ENCODE measurements at regions not wholly inside any gene's neighbourhood (a gene's known extent, or its start where the extent isn't known, plus 50 kb on each side); places are given as distances from the start of the nearest gene placed in this dataset.

DNA sequence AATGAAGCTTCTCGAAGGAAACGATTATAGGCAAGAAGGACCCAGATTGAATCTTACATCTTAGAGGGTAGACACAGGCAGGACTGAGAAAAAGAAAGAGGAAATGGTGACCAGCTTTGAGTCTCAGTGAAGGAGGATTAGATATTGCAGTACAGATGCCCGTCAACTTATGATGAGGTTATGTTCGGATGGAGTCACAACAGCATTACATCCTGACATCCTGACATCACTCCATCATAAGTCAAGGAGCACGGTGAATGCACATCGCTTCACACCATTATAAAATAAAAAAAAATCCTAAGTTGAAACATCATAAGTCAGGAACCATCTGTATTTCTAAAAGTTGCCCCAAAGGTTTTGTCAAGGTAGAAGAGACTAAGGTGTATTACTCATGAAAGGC, 312.3 kb upstream of the PLXNA2 start:
- Histone ChIP-seq H3K9me3 (ENCODE audit: control insufficient read depth, insufficient read depth, low read length) (no peaks in the 10 kb centered on the region), H3K27me3 (ENCODE audit: control insufficient read depth, insufficient read depth, low read length) (no peaks in the 10 kb centered on the region), H3K4me3 (ENCODE audit: low read depth, low read length) (no peak overlapping the region), H3K9ac (ENCODE audit: low read depth, low read length) (no peak overlapping the region), H3K36me3 (ENCODE audit: control insufficient read depth, insufficient read depth, low read length) (no peaks in the 10 kb centered on the region), H3K4me1 (ENCODE audit: control insufficient read depth, insufficient read depth, low read length) (no peaks in the 10 kb centered on the region)

DNA sequence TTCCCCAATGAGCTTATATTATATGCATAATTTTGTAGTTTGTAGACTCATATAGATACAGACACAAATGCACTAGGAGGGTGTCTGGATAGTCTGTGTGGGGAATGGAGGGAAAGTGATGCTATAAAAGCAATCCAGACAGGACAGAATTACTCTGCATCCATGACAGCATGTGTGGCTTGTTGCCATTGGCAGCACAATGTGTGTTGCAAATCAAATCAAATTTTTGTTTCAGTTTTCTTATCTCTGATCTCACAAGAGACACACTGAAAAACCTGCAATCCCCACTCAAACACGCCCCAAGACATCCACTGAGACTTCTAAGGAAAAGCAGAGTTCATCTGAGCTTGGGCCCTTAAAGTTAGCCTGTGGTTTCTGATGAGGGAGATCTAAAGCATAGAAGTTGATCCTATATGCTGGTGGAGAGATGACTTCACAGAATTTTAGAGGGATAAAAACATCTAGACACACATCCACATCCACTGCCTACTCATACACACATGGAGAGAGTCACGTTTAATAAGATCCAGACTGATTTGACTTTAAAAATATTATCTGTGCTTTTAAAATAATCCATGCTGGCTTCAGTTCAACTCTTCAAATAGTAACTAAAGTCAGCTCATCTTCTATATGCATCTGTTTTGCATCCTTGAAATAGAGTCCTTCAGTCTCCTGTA, 313.0 kb upstream of the PLXNA2 start:
- no peaks in the 10 kb centered on the region for H3K27me3 ChIP-seq (ENCODE audit: control insufficient read depth, insufficient read depth, low read length)
- H3K9ac ChIP-seq (ENCODE audit: low read depth, low read length): no peak overlapping the region
- H3K36me3 ChIP-seq (ENCODE audit: control insufficient read depth, insufficient read depth, low read length): no peaks in the 10 kb centered on the region
- no peak overlapping the region for H3K4me3 ChIP-seq (ENCODE audit: low read depth, low read length)
- H3K9me3 ChIP-seq (ENCODE audit: control insufficient read depth, insufficient read depth, low read length): no peaks in the 10 kb centered on the region
- no peaks in the 10 kb centered on the region for H3K4me1 ChIP-seq (ENCODE audit: control insufficient read depth, insufficient read depth, low read length)

- no peaks in the 10 kb centered on the region for H3K9me3 ChIP-seq (ENCODE audit: control insufficient read depth, insufficient read depth, low read length)
- H3K9ac ChIP-seq (ENCODE audit: low read depth, low read length): no peak overlapping the region
- no peak overlapping the region for H3K4me3 ChIP-seq (ENCODE audit: low read depth, low read length)
- H3K36me3 ChIP-seq (ENCODE audit: control insufficient read depth, insufficient read depth, low read length): no peaks in the 10 kb centered on the region
- H3K27me3 ChIP-seq (ENCODE audit: control insufficient read depth, insufficient read depth, low read length): no peaks in the 10 kb centered on the region
- H3K4me1 ChIP-seq (ENCODE audit: control insufficient read depth, insufficient read depth, low read length): no peaks in the 10 kb centered on the region
These were observed 313.5 kb upstream of the PLXNA2 start for GRCh38 chr1:208557723-208558094.

GRCh38 chr1:208559597-208560329, 315.6 kb upstream of the PLXNA2 start:
- Histone ChIP-seq H3K9me3 (ENCODE audit: control insufficient read depth, insufficient read depth, low read length) (no peaks in the 10 kb centered on the region), H3K36me3 (ENCODE audit: control insufficient read depth, insufficient read depth, low read length) (no peaks in the 10 kb centered on the region), H3K4me3 (ENCODE audit: low read depth, low read length) (no peak overlapping the region), H3K4me1 (ENCODE audit: control insufficient read depth, insufficient read depth, low read length) (no peaks in the 10 kb centered on the region), H3K9ac (ENCODE audit: low read depth, low read length) (no peak overlapping the region), H3K27me3 (ENCODE audit: control insufficient read depth, insufficient read depth, low read length) (no peaks in the 10 kb centered on the region)

DNA sequence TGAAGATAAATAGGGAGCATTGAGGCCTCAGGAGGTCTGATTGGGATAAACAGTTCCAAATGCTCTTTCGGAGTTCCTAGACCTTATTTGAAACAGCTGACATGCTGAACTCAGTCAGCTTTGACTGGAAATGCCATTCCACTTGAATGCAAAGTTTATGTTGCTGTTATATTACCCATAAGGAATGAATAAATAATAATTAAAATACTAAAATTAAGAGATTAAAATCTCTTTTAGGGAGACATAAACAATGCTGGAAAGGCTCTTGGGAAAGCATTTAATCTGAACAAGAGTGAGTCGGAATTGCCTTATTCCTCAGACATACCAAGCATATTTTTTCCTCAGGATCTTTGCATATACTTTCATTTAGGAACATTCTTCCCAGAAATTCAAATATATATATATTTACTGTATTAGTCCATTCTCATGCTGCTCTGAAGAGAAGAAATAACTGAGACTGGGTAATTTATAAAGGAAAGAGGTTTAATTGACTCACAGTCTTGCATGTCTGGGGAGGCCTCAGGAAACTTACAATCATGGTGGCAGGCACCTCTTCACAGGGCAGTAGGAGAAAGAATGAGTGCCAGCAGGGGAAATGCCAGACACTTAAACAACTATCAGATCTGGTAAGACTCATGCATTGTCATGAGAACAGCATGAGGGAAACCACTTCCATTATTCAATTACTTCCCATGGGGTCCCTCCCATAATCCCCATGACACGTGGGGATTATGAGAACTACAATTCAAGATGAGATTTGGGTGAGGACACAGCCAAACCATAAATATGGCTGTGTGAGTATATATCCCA, 318.2 kb upstream of the PLXNA2 start:
- H3K4me3 ChIP-seq (ENCODE audit: low read depth, low read length): no peak overlapping the region

GRCh38 chr1:208564466-208564865, 320.3 kb upstream of the PLXNA2 start:
- Histone ChIP-seq H3K27me3 (ENCODE audit: control insufficient read depth, insufficient read depth, low read length) (no peaks in the 10 kb centered on the region), H3K4me3 (ENCODE audit: low read depth, low read length) (no peak overlapping the region), H3K4me1 (ENCODE audit: control insufficient read depth, insufficient read depth, low read length) (no peaks in the 10 kb centered on the region), H3K9ac (ENCODE audit: low read depth, low read length) (no peak overlapping the region), H3K9me3 (ENCODE audit: control insufficient read depth, insufficient read depth, low read length) (no peaks in the 10 kb centered on the region), H3K36me3 (ENCODE audit: control insufficient read depth, insufficient read depth, low read length) (no peaks in the 10 kb centered on the region)

More for the DNA sequence above, 318.2 kb upstream of the PLXNA2 start:
- H3K9me3 ChIP-seq (ENCODE audit: control insufficient read depth, insufficient read depth, low read length): no peaks in the 10 kb centered on the region
- no peaks in the 10 kb centered on the region for H3K27me3 ChIP-seq (ENCODE audit: control insufficient read depth, insufficient read depth, low read length)
- no peaks in the 10 kb centered on the region for H3K36me3 ChIP-seq (ENCODE audit: control insufficient read depth, insufficient read depth, low read length)
- H3K9ac ChIP-seq (ENCODE audit: low read depth, low read length): no peak overlapping the region
- no peaks in the 10 kb centered on the region for H3K4me1 ChIP-seq (ENCODE audit: control insufficient read depth, insufficient read depth, low read length)

DNA sequence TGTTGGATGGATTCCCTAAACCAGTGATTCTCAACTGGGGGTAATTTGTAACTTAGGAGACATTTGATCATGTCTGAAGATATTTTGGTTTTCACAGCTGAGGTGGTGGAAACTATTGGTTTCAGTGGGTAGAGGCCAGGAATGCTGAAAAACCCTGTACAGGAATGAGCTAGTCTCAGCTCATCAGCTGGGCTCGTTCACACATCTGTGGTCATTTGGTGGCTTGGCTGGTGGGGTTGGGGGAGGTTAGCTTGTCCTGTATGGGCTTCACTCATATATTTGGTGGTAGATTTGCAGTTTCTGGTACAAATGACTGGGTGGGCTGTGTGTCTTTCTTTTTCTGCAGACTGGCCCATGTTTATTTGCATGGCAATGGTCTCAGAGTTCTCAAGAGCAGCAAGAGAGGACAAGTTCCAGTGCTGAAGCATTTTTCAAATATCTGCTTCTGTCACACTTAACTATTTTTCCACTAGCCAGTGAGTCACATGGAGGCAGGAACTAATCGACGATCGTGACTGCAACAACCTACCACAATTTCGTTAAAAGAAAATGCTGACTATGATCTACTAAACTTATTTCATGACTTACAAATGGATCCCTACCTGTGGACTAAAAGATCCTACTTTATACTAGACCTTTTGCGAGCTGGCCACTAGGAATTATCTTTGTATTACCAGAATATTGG, 321.7 kb upstream of the PLXNA2 start:
- Histone ChIP-seq H3K9me3 (ENCODE audit: control insufficient read depth, insufficient read depth, low read length) (no peaks in the 10 kb centered on the region), H3K4me3 (ENCODE audit: low read depth, low read length) (no peak overlapping the region), H3K4me1 (ENCODE audit: control insufficient read depth, insufficient read depth, low read length) (no peaks in the 10 kb centered on the region), H3K9ac (ENCODE audit: low read depth, low read length) (no peak overlapping the region), H3K27me3 (ENCODE audit: control insufficient read depth, insufficient read depth, low read length) (no peaks in the 10 kb centered on the region), H3K36me3 (ENCODE audit: control insufficient read depth, insufficient read depth, low read length) (no peaks in the 10 kb centered on the region)

GRCh38 chr1:208569181-208569580, 325.0 kb upstream of the PLXNA2 start:
- Histone ChIP-seq H3K9ac (ENCODE audit: low read depth, low read length) (no peak overlapping the region), H3K4me3 (ENCODE audit: low read depth, low read length) (no peak overlapping the region), H3K36me3 (ENCODE audit: control insufficient read depth, insufficient read depth, low read length) (no peaks in the 10 kb centered on the region), H3K27me3 (ENCODE audit: control insufficient read depth, insufficient read depth, low read length) (no peaks in the 10 kb centered on the region), H3K4me1 (ENCODE audit: control insufficient read depth, insufficient read depth, low read length) (no peaks in the 10 kb centered on the region), H3K9me3 (ENCODE audit: control insufficient read depth, insufficient read depth, low read length) (no peaks in the 10 kb centered on the region)

DNA sequence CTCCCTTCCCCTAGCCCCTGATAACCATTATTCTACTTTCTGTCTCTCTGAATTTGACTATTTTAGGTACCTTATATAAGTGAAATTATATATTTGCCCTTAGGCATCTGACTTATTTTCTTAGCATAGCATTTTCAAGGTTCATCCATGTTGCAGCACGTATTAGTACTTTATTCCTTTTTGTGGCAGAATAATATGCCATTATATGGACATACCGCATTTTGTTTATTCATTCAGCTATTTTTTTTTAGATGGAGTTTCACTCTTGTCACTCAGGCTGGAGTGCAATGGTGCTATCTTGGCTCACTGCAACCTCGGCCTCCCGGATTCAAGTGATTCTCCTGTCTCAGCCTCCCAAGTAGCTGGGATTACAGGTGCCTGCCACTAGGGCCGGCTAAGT, 326.2 kb upstream of the PLXNA2 start:
- no peaks in the 10 kb centered on the region for H3K27me3 ChIP-seq (ENCODE audit: control insufficient read depth, insufficient read depth, low read length)
- no peaks in the 10 kb centered on the region for H3K4me1 ChIP-seq (ENCODE audit: control insufficient read depth, insufficient read depth, low read length)
- no peaks in the 10 kb centered on the region for H3K36me3 ChIP-seq (ENCODE audit: control insufficient read depth, insufficient read depth, low read length)
- no peaks in the 10 kb centered on the region for H3K9me3 ChIP-seq (ENCODE audit: control insufficient read depth, insufficient read depth, low read length)
- H3K4me3 ChIP-seq (ENCODE audit: low read depth, low read length): no peak overlapping the region
- H3K9ac ChIP-seq (ENCODE audit: low read depth, low read length): no peak overlapping the region

DNA sequence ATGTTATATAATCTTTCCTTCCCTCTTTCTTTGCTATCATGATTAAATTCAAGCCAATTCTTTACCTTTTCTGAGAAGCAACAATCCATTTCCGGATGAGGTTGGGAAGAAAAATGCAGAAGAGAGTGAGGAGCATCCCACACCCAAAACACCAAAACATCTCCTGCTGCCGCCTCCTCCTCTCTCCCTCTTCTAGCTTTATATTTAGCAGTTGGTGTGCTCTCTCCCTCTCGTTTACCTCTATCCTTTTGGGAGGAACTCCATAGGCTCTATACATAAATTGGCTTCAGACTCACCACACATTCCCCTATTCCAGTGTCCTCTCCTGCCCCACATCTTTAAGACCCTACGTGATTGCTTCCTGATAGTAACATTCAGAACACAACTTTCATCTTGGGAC, 332.2 kb upstream of the PLXNA2 start:
- Histone ChIP-seq H3K9ac (ENCODE audit: low read depth, low read length) (no peak overlapping the region), H3K36me3 (ENCODE audit: control insufficient read depth, insufficient read depth, low read length) (no peaks in the 10 kb centered on the region), H3K4me3 (ENCODE audit: low read depth, low read length) (no peak overlapping the region), H3K27me3 (ENCODE audit: control insufficient read depth, insufficient read depth, low read length) (no peaks in the 10 kb centered on the region), H3K9me3 (ENCODE audit: control insufficient read depth, insufficient read depth, low read length) (no peaks in the 10 kb centered on the region), H3K4me1 (ENCODE audit: control insufficient read depth, insufficient read depth, low read length) (no peaks in the 10 kb centered on the region)

DNA sequence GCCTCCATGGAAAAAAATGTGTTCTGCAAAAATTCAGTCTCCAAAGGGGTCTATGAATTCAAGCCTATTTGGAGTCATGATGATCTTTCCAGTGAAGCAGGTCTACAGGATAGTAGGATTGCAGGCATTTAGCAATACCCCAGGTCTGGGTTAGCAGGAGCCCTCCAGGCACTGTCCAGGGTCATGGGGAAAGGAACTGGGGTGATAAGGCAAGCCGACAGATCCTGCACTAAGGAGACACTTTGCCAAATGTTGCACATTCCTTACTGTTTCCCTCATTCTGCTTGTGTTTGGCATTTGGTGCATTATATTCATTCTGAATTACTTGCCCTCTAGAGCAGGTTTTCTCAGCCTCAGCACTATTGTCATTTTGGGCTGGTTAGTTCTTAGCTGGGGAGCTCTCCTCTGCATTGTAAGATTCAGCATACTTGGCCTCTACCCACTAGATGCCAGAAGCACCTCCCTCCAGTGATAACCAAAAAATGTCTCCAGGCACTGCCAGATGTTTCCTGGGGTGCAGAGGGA, 333.3 kb upstream of the PLXNA2 start:
- Histone ChIP-seq H3K4me3 (ENCODE audit: low read depth, low read length) (no peak overlapping the region), H3K36me3 (ENCODE audit: control insufficient read depth, insufficient read depth, low read length) (no peaks in the 10 kb centered on the region), H3K27me3 (ENCODE audit: control insufficient read depth, insufficient read depth, low read length) (no peaks in the 10 kb centered on the region), H3K9ac (ENCODE audit: low read depth, low read length) (no peak overlapping the region), H3K4me1 (ENCODE audit: control insufficient read depth, insufficient read depth, low read length) (no peaks in the 10 kb centered on the region), H3K9me3 (ENCODE audit: control insufficient read depth, insufficient read depth, low read length) (no peaks in the 10 kb centered on the region)
